T-helper 1 cell (primary cell): ENCODE measurements at regions not wholly inside any gene's neighbourhood (a gene's known extent, or its start where the extent isn't known, plus 50 kb on each side); places are given as distances from the start of the nearest gene placed in this dataset.
"Not testable (repeated sequence)": the region's sequence is repeated elsewhere in the genome, so short reads cannot be mapped to it uniquely, and the experiment has no call there.

ENCODE experiments used
- DNase-seq, 5 donors: peaks; one replicate each; pipeline ENCODE4 v3.0.0-alpha.2; 2012 to 2020

DNA sequence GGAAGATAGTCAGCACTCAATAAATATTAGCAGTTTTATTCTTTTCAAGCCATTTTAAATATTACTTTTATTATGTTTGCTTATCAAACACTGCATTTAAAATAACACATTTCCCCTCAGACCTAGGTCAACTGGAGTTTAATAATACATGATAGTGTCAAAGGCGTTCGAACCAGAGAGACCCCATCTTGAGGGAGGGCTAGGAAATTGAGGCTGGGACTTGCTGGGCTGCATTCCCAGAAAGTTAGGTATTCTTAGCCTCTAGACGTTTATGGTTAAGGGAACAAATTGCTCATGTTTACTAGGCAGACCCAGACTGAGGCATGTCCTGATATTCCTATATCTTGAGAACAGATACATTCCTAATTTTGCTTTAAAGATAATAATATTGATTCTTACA lies 426.5 kb downstream of the METTL4 start:
- no peak for DNase-seq

DNA sequence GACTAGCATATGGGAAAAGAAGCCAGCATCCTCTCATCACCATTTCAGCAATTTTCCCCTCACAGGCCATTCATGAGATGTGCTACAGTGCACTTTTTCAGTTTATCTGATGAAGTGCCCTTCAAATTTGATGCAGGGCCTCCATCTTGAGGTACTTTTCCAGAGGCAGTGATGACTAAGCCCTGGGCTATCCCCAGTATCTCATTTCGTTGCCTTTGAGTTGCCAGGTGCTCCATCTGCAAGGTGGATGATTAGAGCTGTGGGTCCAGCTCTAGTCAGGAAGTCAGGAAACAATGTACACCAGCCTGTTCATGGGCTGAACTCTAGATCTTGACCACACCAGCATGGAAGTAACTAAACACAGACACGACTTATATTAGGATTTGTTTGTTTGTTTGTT lies 425.2 kb downstream of the METTL4 start:
- no peak for DNase-seq

DNA sequence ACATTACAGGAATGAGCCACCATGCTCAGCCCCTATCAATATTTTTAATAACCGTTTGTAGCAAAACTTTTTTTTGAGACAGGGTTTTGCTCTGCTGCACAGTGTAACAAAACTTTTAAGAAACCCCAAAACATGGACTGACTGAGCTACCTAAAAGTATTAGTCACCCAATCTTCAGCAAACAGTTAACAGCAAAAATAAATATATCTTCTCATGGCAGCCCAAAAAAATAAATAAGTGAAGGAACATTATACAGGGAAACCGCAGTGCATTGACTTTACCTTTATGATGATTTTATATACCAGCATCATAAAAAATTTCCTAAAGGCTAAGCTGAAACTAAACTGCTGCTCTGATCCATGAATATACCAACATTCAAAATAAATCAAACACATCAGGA lies 424.6 kb downstream of the METTL4 start:
- no peak for DNase-seq

DNA sequence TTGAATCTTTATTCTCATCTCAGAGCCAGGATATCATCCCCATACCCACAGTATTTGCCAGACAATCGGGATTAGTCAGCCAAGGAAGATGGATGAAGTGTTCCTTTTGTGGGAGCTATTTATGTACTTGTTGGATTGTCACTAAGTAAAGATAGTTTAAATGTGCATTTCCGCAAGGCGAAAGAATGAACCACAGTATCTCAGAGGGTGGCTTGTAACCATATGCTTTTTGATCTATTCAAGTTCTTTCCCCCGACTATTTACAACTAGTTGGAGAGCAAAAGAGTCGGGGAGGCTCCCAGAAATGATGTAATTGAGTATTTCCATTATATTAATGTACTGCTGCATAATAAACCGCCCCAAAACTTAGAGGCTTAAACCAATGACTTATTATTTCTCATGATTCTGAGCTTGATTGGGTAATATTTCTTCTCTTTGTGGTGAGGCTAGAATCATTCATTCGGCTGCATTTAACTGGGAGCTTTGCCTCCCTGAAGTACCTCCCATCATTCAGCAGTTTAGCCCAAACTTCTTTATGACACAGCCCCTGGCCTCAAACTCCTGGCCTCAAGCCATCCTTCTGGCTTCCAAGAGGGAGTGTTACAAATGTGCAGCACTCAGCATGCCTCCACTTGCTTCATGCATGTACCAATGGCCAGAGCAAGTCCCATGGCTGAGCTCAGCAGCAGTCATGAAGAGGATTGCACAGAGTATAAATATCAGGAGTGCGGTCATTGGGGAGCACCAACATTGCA lies 423.7 kb downstream of the METTL4 start:
- no peak for DNase-seq

DNA sequence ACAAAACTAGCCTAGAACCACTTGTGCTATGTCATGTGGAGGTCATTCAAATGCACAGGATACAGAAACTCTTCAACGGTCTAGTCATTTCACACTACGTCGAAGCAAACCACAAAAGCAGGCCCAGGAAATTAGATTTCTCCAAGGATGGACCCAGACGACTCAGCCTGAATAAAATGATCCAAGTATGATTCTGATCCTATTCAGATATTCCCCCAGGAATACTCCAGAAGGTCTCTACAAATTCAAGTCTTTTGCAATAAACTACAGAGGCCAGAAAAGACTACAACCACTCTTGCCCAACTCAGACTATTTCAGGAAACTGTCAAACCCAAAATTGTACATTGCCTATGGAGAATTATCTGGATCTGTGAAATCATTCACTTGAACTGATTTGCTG lies 422.5 kb downstream of the METTL4 start:
- no peak for DNase-seq

DNA sequence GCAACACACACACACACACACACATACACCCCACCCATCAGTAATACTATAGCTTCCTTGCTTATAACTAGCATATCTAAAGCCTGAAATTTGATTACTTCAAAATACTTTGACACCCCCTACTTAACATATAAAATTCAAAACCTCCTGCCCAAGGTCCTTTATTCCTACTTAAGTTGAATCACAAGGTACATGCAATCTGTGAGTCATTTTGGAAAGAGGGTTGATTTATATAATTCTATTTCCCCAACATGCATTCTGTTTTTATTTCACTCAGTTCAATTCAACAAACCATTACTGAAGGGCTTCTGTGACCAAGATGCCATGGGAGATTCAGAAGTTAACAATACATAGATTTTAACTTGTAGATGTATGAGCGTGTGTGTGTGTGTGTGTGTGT lies 420.7 kb downstream of the METTL4 start:
- DNase-seq = no peak

DNA sequence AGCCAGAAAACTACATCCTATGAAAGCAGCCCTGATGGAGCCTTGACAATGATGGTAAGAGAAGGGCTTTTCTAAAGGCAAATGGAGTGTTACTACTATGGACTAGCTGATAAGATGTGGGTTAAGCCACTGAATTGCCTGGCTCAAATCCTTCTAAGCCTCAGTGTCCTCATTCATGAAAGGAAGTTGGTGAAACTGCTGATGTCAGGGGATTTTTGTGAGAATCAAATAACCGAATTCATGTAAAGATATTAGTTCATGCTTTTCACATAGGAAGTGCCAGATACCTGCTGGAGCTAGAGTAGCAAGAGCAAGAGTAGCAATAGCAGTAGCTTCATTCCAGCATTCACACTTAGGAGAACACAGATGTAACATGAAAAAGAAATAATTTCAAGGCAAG lies 417.0 kb downstream of the METTL4 start:
- no peak for DNase-seq

DNA sequence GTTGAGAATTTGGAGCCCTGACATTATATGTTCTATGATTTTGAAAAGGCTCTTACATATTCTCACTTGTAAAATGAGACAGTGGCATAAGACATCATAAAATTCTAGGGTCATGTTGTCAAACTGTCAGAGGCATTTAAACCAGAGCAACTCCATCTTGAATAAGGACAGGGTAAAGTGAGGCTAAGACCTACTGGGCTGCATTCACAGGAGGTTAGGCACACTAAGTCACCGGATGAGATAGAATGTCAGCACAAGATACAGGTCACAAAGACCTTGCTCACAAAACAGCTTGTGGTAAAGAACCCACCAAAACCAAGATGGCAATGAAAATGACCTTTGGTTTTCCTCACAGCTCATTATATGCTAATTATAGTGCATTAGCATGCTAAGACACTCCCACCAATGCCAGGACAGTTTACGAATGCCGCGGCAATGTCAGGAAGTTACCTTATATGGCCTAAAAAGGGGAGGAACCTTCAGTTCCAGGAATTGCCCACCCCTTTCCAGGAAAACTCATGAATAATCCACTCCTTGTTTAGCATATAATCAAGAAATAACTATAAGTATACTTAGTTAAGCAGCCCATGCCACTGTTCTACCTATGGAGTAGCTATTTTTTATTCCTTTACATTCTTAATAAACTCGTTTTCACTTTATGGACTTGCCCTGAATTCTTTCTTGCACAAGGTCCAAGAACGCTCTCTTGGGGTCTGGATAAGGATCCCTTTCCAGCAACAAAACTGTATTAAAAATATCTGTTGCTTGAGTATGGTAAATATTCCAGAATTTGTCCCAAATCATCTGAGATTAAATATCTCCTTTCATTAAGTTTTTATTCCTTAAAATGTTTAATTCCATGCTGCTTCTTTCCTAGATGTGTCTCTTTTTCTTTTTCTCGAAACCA lies 406.4 kb downstream of the METTL4 start:
- DNase-seq = no peak

DNA sequence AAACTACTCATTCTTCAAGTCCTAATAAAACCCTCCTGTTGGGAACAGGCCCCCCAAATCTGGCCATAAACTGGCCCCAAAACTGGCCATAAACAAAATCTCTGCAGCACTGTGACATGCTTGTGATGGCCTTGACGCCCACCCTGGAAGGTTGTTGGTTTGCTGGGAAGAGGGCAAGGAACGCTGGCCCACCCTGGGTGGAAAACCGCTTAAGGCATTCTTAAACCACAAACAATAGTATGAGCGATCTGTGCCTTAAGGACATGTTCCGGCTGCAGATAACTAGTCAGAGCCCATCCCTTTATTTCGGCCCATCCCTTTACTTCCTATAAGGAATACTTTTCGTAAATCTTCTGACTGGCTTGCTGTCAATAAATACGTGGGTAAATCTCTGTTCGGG lies 404.4 kb downstream of the METTL4 start:
- not testable (repeated sequence) for DNase-seq

DNA sequence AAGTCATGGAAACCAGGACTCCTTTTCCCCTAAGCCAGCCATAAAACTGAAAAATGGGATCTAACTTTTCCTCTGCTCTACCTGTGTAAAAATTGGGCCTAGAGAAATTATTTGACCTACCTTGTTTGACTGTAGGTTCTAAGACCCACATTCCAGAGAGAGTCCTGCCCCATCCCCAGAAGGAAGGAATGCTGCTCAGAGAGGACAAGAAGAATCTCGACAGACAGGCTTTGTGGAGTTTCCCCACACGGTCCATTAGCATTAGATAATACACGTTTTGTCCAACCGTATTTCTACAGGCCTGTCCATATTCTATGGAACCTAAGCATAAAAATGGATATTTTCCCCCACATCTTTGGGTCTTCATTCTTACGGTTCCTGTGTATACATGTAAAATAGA lies 403.3 kb downstream of the METTL4 start:
- no peak for DNase-seq

DNA sequence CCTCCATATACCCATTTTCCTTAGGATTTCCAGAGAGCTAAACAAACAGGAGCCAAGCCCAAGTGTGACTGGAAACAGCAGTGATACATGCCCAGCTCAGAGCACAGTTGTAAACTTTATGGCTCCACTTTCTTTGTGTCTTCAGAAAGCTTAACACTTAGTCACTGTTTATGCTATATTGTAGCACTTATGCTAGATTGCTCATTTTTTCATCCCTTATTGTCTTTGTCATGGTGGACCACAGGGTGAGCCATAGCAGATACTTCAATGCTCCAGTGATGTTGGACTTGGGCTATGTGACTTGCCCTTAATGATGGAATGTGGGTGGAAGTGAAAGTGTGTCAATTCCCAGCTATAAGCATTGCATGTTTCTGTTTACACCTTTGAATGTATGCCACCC lies 401.6 kb downstream of the METTL4 start:
- DNase-seq = no peak

DNA sequence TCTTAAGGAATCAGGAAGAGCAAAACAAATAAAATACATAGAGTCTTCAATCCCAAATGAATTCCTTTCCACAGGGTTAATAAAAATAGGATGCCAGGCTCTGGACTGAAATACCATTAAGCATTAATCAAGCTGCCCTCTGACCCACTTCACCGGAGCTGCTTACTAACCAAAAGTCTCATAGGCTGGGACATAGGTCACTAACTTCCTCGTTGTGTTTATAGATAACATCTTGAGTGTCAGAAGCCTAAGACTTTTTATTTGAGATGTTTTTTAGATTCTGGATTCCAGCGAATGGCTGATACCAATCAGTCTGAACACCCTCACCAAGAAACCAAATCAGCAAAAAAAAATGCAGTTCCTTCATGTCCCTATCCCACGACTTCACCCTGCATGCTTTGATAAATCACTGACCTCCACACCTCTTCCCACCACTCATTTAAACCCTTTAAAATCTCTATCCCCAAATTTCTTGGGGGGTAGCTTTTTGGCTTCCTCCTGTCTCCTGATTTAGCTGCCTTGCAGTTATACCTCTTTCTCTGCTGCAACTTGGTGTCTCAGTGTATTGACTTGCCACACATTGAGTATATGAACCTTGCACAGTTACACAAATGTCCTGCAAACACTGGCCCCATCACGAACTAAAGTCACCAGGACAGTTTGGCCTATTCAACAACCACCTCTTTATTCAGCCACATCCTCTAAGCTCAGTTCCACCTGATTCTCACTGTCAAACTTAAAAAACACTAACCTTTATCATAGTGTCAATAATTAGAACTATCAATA lies 399.3 kb downstream of the METTL4 start:
- DNase-seq = no peak

DNA sequence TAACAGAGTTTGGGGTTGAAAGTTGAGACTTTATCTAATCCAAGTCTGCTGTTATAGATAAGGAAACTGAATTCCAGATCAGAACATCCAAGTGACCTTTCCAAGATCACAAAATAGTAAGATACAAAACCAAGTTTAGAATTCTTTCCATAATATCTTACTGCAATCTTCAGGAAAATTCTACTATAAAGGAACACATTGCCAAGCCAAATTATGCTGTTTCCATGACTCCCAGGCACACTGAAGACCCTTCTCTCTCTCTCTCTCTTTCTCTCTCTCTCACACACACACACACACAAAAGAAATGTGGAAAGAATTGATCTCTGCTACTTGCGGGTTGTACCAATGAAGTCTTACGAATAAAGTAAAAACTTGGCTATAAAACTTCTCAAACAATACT lies 398.4 kb downstream of the METTL4 start:
- DNase-seq = no peak

DNA sequence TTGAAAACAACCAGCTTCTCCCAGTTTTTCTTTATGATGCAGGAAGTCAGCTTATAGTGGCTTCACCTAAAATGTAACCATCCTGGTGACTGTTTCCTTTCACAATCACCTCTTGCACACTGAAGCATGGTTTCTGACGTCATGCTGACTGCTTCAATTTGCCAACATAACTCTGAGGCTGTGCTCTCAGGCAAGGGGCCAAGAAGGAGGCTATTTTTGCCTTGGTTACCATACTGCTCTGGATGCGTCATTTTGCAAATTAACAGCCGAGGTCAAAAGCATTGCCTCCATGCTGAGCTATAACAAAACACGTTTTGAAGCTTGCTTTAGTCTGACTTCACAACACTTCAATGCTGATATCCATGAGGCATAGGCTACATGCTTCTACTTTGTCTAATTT lies 397.8 kb downstream of the METTL4 start:
- DNase-seq = no peak

DNA sequence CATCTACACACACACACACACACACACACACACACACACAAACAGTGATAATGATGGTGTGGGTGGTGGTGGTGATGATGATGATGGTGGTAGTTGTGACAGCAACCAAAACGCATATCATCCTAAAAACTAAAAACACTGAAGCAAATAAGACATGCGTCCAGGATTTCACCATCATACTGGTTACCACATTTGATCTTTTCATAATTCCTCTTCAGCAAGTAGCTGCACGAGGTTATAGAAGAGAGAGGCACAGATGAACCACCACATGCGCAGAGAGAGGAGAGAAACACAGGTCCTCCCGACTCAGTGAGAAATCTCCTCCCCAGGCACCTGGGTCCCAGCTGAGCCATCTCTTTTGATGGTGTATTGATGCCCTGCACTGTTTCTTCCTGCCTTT lies 393.3 kb downstream of the METTL4 start:
- no peak for DNase-seq

DNA sequence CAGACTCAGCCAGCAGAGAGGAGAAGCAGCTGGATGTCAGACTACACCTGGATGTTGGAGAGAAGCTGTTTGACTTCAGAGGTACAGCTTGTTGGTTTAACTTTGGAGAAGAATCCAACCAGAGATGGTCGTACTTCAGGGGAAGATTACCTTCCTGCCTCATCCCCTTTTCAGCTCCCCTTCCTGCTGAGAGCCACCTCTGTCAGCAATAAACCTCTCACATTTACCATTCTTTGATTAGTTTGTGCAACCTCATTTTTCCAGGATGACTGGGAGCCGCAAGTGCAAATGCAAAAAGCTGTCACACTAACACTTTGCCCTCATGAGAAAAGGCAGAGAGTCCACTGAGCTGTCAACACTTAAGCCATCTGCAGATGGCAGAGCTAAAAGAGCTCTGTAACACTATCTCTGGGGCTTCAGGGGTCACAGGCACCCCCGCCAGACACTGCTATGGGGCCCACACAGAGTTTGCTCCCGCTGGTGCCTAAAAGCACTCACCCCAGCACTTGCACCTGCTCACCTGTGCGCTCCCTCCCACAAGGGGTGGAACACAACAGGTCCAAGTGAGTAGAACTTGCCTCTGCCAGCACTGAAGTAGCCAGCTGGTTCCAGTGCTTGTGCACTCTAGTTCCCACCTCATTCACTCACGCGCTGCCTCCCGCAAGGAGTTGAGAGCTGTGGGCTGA lies 391.7 kb downstream of the METTL4 start:
- DNase-seq = no peak

DNA sequence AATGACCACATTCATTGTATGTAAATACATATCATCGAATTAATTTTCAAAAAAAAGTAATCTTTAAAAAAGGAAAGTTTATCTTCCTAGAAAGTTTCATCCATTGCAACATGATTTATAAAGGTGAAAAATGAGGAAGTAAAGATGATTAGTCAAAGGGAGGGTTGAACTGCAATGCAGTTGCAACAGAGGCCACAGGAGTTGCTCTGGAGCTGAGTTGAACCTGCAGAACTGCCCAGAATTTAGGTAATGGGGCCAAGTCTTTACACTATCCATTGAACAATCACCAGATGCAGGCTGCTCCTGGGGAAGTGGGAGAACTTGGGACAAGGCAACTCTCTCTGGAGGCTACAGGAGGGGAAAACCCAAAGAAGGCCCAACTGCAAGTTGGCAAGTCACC lies 390.7 kb downstream of the METTL4 start:
- no peak for DNase-seq

DNA sequence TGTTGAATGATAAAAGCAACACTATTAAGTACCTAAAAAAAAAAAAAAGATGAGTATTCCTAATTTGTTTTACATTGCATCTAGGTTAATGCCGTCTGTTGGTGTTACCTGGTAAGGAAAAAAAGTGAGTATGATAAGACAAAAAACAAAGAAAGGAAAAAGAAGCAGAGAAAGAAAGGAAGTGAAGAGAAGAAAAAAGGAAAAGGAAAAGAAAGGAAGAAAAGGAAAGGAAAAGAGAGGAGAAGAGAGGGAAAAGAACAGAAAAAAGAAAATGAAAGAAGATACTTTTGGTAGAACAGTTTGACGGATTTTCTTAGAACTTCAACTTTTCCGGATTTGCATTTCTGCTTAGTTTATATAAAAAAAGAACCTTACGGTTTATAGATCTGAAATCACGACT lies 387.9 kb downstream of the METTL4 start:
- no peak for DNase-seq

DNA sequence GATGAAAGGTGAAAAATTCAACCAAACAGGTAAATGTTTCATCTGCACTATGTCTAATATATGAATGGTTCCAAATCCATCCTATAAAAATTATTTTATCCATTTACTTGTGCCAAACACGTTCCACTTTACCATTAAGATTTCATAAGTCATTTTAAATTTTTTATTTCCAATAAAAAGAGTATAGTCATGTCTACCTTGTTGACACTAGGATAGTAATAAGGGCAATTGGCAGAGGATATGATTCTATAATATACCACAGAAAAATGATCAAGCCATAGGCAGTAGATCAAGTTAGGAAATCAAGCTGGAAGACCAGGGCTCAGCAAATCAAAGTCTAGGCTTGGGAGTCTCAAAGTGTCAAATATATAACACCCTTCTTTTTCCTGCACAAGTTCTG lies 384.3 kb downstream of the METTL4 start:
- DNase-seq = no peak

DNA sequence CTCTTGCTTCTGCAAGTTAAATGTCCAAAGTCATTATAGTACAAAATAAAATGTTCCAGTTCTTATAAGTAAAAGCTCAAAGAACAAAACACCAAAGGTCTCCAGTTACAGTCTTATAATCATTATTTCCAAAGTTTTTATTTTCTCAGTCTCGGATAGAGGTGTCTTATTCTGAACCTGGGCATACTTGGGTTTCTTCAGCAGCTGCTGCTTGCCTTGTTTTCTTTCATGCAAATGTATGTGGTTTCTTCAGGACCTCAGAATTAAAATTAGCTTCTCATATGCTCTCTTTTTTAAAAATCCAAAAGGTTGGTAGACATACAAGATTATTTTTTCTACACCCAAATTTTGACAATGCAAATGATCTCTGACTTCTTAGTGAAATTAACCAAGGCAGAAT lies 383.0 kb downstream of the METTL4 start:
- DNase-seq = no peak

DNA sequence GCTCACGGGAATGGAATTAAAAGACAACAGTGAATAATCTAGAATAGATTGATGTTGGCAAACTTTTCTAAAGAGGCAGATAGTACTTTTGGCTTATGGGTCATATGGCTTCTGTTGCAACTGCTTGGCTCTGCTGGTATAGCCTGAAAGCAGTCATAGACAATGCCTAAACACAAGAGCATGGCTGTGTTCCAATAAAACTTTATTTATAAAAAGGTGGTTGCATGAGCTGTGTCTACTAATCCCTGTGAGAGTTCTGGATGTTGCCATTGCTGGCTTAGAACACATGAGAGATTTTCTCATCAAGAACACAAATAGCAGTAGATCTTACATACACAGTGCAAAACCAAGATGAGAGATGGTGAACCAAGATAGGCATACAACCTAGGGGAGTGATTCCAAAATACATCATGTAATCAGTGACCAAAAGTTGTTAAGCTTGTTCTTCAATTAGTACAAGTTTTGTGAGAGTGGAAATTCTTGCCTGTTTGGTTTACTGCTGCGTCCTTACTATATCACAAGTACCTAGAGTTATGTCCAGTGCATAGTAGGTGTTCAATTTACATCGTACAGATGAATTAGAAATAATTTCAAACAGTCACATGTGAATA lies 380.0 kb downstream of the METTL4 start:
- DNase-seq = no peak

DNA sequence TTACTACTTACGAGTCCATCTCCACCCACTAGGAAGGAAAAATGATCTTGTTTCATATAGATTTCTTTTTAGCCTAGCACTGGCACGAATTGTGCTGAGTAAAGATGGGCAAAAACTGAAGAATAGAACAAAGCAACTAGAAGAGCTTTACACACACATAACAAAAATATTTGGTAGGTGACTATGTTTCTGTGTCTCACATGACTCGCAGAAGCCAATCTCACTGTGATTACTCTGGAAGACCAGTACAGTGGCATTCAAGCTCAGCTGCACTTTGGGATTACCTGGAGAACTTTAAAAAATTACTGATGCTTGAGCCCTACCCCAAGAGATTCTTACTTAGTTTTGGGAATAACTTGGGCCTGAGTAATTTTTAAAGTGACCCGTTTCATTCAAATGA lies 378.7 kb downstream of the METTL4 start:
- no peak for DNase-seq
